ENCODE measurements at regions not wholly inside any gene's neighbourhood (a gene's known extent, or its start where the extent isn't known, plus 50 kb on each side); places are given as distances from the start of the nearest gene placed in this dataset.

DNA sequence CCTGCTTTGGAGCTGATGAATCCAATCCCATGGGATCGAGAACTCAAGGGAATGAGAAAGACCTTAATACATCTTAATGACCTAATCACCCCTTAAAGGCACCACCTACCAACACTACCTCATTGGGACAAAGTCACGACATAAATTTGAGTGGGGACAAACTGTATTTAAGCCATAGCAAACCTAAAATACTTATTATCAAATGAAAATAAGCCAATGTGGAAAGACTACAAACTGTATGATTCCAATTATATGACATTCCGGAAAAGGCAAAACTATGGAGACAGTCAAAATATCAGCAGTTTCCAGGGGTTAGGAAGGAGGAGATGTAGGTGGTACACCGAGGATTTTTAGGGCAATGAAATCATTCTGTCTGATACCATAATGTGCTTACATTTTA is 53.3 kb upstream of the NCOA3 start (continued):
- TF ChIP-seq, protein P1, sequence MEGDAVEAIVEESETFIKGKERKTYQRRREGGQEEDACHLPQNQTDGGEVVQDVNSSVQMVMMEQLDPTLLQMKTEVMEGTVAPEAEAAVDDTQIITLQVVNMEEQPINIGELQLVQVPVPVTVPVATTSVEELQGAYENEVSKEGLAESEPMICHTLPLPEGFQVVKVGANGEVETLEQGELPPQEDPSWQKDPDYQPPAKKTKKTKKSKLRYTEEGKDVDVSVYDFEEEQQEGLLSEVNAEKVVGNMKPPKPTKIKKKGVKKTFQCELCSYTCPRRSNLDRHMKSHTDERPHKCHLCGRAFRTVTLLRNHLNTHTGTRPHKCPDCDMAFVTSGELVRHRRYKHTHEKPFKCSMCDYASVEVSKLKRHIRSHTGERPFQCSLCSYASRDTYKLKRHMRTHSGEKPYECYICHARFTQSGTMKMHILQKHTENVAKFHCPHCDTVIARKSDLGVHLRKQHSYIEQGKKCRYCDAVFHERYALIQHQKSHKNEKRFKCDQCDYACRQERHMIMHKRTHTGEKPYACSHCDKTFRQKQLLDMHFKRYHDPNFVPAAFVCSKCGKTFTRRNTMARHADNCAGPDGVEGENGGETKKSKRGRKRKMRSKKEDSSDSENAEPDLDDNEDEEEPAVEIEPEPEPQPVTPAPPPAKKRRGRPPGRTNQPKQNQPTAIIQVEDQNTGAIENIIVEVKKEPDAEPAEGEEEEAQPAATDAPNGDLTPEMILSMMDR (conservative IDR thresholded peaks at IDR 0.05; ENCODE audit: low read depth in 2 of 2) = no peak

DNA sequence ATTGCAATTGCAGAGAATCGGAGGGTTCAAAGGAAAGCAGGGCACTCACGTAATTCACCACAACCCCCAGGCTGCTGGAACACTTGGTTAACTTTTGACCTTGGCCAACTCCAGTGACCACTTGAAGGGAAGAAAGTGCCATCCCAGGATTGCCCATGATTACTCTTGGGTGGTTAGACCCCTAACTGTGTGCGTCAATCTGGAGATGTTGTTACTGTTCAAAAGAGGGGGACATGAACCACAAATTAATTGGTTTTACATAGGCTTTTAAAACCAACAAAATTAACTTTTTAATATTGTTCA is 50.1 kb upstream of the NCOA3 start:
- H3K4me1 ChIP-seq (ENCODE audit: insufficient read depth) = no peaks in the 10 kb centered on the region
- no peaks in the 10 kb centered on the region for H3K36me3 Mint-ChIP-seq (ENCODE audit: low read depth)
- DNase-seq (ENCODE audit: low spot score) (no peak), ATAC-seq (no peak)
- H3F3A ChIP-seq (replicated peaks; ENCODE audit: low read depth) = no peaks in the 10 kb centered on the region
- no peak overlapping the region for H3K4me2 ChIP-seq
- no peaks in the 10 kb centered on the region for H3K27me3 ChIP-seq (ENCODE audit: insufficient read depth)
- no peaks in the 10 kb centered on the region for H3K79me2 ChIP-seq (replicated peaks; ENCODE audit: insufficient read depth)
- H3K4me1 Mint-ChIP-seq = no peaks in the 10 kb centered on the region
- H3K36me3 ChIP-seq (ENCODE audit: insufficient read depth) = no peaks in the 10 kb centered on the region
- TF ChIP-seq, protein P1 (conservative IDR thresholded peaks at IDR 0.05; ENCODE audit: low read depth in 2 of 2) = no peak
- no peak for TF ChIP-seq ZNF331 (CRISPR knock-in tag; IDR thresholded peaks at IDR 0.05; ENCODE audit: low read depth)
- no peak for TF ChIP-seq JUNB (IDR thresholded peaks at IDR 0.05; ENCODE audit: unreplicated experiment)
- no peak for TF ChIP-seq NANOG (IDR thresholded peaks at IDR 0.05; ENCODE audit: borderline replicate concordance)
- TF ChIP-seq ETS1 (IDR thresholded peaks at IDR 0.05) = no peak
- no peak for TF ChIP-seq POLR2AphosphoS5 (IDR thresholded peaks at IDR 0.05; ENCODE audit: low read depth)
- TF ChIP-seq, protein P2, sequence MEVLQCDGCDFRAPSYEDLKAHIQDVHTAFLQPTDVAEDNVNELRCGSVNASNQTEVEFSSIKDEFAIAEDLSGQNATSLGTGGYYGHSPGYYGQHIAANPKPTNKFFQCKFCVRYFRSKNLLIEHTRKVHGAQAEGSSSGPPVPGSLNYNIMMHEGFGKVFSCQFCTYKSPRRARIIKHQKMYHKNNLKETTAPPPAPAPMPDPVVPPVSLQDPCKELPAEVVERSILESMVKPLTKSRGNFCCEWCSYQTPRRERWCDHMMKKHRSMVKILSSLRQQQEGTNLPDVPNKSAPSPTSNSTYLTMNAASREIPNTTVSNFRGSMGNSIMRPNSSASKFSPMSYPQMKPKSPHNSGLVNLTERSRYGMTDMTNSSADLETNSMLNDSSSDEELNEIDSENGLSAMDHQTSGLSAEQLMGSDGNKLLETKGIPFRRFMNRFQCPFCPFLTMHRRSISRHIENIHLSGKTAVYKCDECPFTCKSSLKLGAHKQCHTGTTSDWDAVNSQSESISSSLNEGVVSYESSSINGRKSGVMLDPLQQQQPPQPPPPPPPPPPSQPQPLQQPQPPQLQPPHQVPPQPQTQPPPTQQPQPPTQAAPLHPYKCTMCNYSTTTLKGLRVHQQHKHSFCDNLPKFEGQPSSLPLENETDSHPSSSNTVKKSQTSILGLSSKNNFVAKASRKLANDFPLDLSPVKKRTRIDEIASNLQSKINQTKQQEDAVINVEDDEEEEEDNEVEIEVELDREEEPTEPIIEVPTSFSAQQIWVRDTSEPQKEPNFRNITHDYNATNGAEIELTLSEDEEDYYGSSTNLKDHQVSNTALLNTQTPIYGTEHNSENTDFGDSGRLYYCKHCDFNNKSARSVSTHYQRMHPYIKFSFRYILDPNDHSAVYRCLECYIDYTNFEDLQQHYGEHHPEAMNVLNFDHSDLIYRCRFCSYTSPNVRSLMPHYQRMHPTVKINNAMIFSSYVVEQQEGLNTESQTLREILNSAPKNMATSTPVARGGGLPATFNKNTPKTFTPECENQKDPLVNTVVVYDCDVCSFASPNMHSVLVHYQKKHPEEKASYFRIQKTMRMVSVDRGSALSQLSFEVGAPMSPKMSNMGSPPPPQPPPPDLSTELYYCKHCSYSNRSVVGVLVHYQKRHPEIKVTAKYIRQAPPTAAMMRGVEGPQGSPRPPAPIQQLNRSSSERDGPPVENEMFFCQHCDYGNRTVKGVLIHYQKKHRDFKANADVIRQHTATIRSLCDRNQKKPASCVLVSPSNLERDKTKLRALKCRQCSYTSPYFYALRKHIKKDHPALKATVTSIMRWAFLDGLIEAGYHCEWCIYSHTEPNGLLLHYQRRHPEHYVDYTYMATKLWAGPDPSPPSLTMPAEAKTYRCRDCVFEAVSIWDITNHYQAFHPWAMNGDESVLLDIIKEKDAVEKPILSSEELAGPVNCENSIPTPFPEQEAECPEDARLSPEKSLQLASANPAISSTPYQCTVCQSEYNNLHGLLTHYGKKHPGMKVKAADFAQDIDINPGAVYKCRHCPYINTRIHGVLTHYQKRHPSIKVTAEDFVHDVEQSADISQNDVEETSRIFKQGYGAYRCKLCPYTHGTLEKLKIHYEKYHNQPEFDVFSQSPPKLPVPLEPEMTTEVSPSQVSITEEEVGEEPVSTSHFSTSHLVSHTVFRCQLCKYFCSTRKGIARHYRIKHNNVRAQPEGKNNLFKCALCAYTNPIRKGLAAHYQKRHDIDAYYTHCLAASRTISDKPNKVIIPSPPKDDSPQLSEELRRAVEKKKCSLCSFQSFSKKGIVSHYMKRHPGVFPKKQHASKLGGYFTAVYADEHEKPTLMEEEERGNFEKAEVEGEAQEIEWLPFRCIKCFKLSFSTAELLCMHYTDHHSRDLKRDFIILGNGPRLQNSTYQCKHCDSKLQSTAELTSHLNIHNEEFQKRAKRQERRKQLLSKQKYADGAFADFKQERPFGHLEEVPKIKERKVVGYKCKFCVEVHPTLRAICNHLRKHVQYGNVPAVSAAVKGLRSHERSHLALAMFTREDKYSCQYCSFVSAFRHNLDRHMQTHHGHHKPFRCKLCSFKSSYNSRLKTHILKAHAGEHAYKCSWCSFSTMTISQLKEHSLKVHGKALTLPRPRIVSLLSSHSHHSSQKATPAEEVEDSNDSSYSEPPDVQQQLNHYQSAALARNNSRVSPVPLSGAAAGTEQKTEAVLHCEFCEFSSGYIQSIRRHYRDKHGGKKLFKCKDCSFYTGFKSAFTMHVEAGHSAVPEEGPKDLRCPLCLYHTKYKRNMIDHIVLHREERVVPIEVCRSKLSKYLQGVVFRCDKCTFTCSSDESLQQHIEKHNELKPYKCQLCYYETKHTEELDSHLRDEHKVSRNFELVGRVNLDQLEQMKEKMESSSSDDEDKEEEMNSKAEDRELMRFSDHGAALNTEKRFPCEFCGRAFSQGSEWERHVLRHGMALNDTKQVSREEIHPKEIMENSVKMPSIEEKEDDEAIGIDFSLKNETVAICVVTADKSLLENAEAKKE (CRISPR knock-in tag; IDR thresholded peaks at IDR 0.05) = no peak
- no peak for TF ChIP-seq EZH2phosphoT487 (IDR thresholded peaks at IDR 0.05; ENCODE audit: unreplicated experiment)
- TF ChIP-seq, protein P3, sequence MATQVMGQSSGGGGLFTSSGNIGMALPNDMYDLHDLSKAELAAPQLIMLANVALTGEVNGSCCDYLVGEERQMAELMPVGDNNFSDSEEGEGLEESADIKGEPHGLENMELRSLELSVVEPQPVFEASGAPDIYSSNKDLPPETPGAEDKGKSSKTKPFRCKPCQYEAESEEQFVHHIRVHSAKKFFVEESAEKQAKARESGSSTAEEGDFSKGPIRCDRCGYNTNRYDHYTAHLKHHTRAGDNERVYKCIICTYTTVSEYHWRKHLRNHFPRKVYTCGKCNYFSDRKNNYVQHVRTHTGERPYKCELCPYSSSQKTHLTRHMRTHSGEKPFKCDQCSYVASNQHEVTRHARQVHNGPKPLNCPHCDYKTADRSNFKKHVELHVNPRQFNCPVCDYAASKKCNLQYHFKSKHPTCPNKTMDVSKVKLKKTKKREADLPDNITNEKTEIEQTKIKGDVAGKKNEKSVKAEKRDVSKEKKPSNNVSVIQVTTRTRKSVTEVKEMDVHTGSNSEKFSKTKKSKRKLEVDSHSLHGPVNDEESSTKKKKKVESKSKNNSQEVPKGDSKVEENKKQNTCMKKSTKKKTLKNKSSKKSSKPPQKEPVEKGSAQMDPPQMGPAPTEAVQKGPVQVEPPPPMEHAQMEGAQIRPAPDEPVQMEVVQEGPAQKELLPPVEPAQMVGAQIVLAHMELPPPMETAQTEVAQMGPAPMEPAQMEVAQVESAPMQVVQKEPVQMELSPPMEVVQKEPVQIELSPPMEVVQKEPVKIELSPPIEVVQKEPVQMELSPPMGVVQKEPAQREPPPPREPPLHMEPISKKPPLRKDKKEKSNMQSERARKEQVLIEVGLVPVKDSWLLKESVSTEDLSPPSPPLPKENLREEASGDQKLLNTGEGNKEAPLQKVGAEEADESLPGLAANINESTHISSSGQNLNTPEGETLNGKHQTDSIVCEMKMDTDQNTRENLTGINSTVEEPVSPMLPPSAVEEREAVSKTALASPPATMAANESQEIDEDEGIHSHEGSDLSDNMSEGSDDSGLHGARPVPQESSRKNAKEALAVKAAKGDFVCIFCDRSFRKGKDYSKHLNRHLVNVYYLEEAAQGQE (IDR thresholded peaks at IDR 0.05; ENCODE audit: unreplicated experiment) = no peak
- no peak for TF ChIP-seq STAT1 (IDR thresholded peaks at IDR 0.05; ENCODE audit: unreplicated experiment)
- no peaks in the 10 kb centered on the region for H4K20me1 ChIP-seq (replicated peaks; ENCODE audit: insufficient read depth)
- H3K4me3 Mint-ChIP-seq = no peak overlapping the region
- no peak overlapping the region for H3K4me3 ChIP-seq
- H3K9me3 Mint-ChIP-seq = no peaks in the 10 kb centered on the region
- no peak overlapping the region for H2AFZ ChIP-seq
- peaks cover 2% of the 10 kb centered on the region for H3K27me3 Mint-ChIP-seq (ENCODE audit: insufficient read depth, low read depth, poor library complexity)
- H3K27ac ChIP-seq (ENCODE audit: low read depth) = 0 out of 2 replicates have a peak overlapping the region, but pooled peaks have one; percentile 19
- H3K9me2 ChIP-seq (ENCODE audit: insufficient read depth) = no peaks in the 10 kb centered on the region
- H3K27ac Mint-ChIP-seq = no peak overlapping the region
